BLaER1 (cell line): ENCODE measurements at regions not wholly inside any gene's neighbourhood (a gene's known extent, or its start where the extent isn't known, plus 50 kb on each side); places are given as distances from the start of the nearest gene placed in this dataset.

Experiments
- H3K27ac ChIP-seq: shearing (Covaris generic); formaldehyde crosslinking; 2 replicates; pipeline ENCODE4 v1.8.1; 2022
- H3K27me3 ChIP-seq: shearing (Covaris generic); formaldehyde crosslinking; 2 replicates; pipeline ENCODE4 v1.8.1; 2022
- H3K36me3 ChIP-seq: shearing (Covaris generic); formaldehyde crosslinking; 2 replicates; pipeline ENCODE4 v1.8.1; 2022
- H3K4me1 ChIP-seq: shearing (Covaris generic); formaldehyde crosslinking; 2 replicates; pipeline ENCODE4 v1.8.1; 2022
- H3K4me2 ChIP-seq: shearing (Covaris generic); formaldehyde crosslinking; 2 replicates; pipeline ENCODE4 v1.8.1; 2022
- H3K4me3 ChIP-seq: shearing (Covaris generic); formaldehyde crosslinking; 2 replicates; pipeline ENCODE4 v1.8.1; 2022
- H3K9ac ChIP-seq: shearing (Covaris generic); formaldehyde crosslinking; 2 replicates; pipeline ENCODE4 v1.8.1; 2022
- H3K9me3 ChIP-seq: shearing (Covaris generic); formaldehyde crosslinking; 2 replicates; pipeline ENCODE4 v1.8.1; 2022
- H4K20me1 ChIP-seq: shearing (Covaris generic); formaldehyde crosslinking; 2 replicates; pipeline ENCODE4 v1.8.1; 2022
- Cebpa-rat ChIP-seq: shearing (Covaris generic); IDR thresholded peaks from 2 replicates; pipeline ENCODE4 v1.8.1; 2022

GRCh38 chr14:61196792-61197191 lies 84.3 kb downstream of the TMEM30B start:
- Histone ChIP-seq H3K4me3 (no peak overlapping the region), H3K9ac (no peak overlapping the region), H4K20me1 (no peaks in the 10 kb centered on the region), H3K27ac (no peak overlapping the region), H3K9me3 (no peaks in the 10 kb centered on the region), H3K4me2 (no peak overlapping the region), H3K36me3 (no peaks in the 10 kb centered on the region), H3K4me1 (no peaks in the 10 kb centered on the region), H3K27me3 (no peaks in the 10 kb centered on the region)
- TF ChIP-seq Cebpa-rat = no peak

- Histone ChIP-seq H3K4me1 (no peaks in the 10 kb centered on the region), H3K4me2 (no peak overlapping the region), H4K20me1 (no peaks in the 10 kb centered on the region), H3K27me3 (no peaks in the 10 kb centered on the region), H3K27ac (no peak overlapping the region), H3K4me3 (no peak overlapping the region), H3K36me3 (no peaks in the 10 kb centered on the region), H3K9ac (no peak overlapping the region), H3K9me3 (no peaks in the 10 kb centered on the region)
- no peak for TF ChIP-seq Cebpa-rat
These were observed 85.1 kb downstream of the TMEM30B start for GRCh38 chr14:61196034-61196433.

- Histone ChIP-seq H3K36me3 (no peaks in the 10 kb centered on the region), H3K9me3 (no peaks in the 10 kb centered on the region), H3K4me2 (no peak overlapping the region), H3K27me3 (no peaks in the 10 kb centered on the region), H3K4me1 (no peaks in the 10 kb centered on the region), H3K4me3 (no peak overlapping the region), H4K20me1 (no peaks in the 10 kb centered on the region), H3K27ac (no peak overlapping the region), H3K9ac (no peak overlapping the region)
- TF ChIP-seq Cebpa-rat = no peak
These were observed 87.7 kb downstream of the TMEM30B start for GRCh38 chr14:61193476-61193875.

DNA sequence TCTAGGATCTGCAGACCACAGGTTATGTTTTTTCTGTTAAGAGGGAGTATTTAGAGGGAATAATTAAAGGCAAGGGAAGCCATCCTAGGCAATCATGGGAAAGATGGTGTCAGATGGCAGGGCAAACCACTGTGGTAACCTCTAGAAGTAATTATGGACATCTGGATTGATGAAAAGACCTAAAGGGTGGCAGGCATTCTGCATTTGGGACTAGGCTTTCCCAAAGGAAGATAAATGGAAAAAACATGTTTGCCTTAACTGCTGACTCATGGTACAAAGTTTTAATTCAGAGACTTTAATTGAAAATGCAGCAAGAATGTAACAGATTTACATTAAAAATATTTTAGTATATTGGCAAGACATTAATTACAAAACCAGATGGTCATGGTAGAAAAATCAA lies 88.1 kb downstream of the TMEM30B start:
- Histone ChIP-seq H3K4me3 (no peak overlapping the region), H3K9ac (no peak overlapping the region), H3K36me3 (no peaks in the 10 kb centered on the region), H4K20me1 (no peaks in the 10 kb centered on the region), H3K4me2 (no peak overlapping the region), H3K27ac (no peak overlapping the region), H3K27me3 (no peaks in the 10 kb centered on the region), H3K4me1 (no peaks in the 10 kb centered on the region), H3K9me3 (no peaks in the 10 kb centered on the region)
- TF ChIP-seq Cebpa-rat = no peak

DNA sequence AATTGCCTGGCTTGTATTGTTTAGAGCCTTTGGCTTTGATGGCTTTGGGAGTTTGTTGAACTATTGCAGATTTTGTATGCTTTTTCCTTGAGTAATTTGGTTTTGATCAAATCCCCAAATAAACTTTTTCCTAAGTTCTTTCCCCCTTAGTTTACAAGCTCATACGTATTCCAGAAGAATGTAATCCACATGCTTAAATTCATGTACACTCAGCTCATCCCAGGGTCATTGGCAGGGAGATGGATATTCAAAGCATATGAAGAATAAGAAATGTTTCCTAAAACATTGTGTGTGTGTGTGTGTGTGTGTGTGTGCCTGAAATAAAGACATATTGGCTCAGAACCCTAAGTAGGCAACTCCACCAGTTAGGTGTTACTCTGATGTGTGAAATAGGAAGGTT lies 89.4 kb downstream of the TMEM30B start:
- no peak overlapping the region for H3K9ac ChIP-seq
- no peak overlapping the region for H3K4me3 ChIP-seq
- H4K20me1 ChIP-seq = no peaks in the 10 kb centered on the region
- H3K9me3 ChIP-seq = no peaks in the 10 kb centered on the region
- H3K4me2 ChIP-seq = no peak overlapping the region
- no peak for TF ChIP-seq Cebpa-rat
- H3K27ac ChIP-seq = no peak overlapping the region
- no peaks in the 10 kb centered on the region for H3K36me3 ChIP-seq
- no peaks in the 10 kb centered on the region for H3K27me3 ChIP-seq
- H3K4me1 ChIP-seq = no peaks in the 10 kb centered on the region

DNA sequence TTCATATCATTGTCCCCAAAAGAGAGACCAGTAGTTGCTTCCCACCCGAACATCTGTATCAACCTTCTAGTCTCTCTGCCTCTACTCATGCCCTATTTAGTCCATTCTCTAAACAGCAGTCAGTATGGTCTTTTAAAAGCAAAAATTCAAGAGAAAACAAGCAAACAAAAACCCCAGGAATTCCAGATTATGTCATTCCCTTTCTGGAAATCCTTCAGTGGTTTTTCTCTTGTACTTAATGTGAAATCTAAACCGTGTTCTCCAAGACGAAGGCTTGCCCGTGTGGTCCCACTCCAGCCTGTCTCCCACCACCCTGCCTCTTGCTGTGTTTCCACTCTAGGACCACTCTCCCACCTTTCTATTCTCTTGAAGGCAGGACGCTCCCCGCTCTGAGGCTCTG lies 90.8 kb downstream of the TMEM30B start:
- no peak overlapping the region for H3K4me2 ChIP-seq
- no peaks in the 10 kb centered on the region for H3K36me3 ChIP-seq
- no peaks in the 10 kb centered on the region for H3K9me3 ChIP-seq
- no peaks in the 10 kb centered on the region for H4K20me1 ChIP-seq
- H3K4me3 ChIP-seq = no peak overlapping the region
- H3K27ac ChIP-seq = no peak overlapping the region
- H3K9ac ChIP-seq = no peak overlapping the region
- no peak for TF ChIP-seq Cebpa-rat
- H3K27me3 ChIP-seq = no peaks in the 10 kb centered on the region
- H3K4me1 ChIP-seq = no peaks in the 10 kb centered on the region

- no peak for TF ChIP-seq Cebpa-rat
- H3K27me3 ChIP-seq = no peaks in the 10 kb centered on the region
- no peak overlapping the region for H3K27ac ChIP-seq
- H3K36me3 ChIP-seq = no peaks in the 10 kb centered on the region
- H3K9ac ChIP-seq = no peak overlapping the region
- H3K9me3 ChIP-seq = no peaks in the 10 kb centered on the region
- no peak overlapping the region for H3K4me2 ChIP-seq
- no peaks in the 10 kb centered on the region for H3K4me1 ChIP-seq
- no peaks in the 10 kb centered on the region for H4K20me1 ChIP-seq
- no peak overlapping the region for H3K4me3 ChIP-seq
These were observed 91.9 kb downstream of the TMEM30B start for GRCh38 chr14:61188978-61189808.

DNA sequence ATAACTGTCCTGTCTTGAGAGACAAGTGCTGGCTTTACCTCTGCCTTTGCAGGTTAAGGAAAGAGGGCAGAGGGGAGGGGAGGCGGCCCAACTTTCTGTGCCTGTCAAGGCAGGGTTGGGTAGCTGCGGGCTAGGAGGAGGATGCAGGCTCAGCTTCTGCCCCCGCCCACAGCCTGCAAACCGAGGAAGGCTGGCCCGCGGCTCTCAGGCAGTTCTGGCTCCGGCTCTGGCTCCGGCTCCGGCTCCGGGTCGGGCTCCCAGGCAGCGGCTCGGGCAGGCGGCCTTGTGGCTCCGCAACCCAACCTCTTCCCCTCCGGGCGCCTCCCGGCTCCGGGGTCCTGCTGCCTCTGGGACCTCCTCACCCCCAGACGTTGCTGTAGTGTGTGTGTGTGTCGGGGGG lies 92.9 kb downstream of the TMEM30B start:
- Histone ChIP-seq H3K9me3 (no peaks in the 10 kb centered on the region), H3K27ac (no peak overlapping the region), H3K4me3 (no peak overlapping the region), H4K20me1 (no peaks in the 10 kb centered on the region), H3K36me3 (no peaks in the 10 kb centered on the region), H3K4me1 (peaks cover 5% of the 10 kb centered on the region), H3K4me2 (no peak overlapping the region), H3K27me3 (no peaks in the 10 kb centered on the region), H3K9ac (no peak overlapping the region)
- no peak for TF ChIP-seq Cebpa-rat

DNA sequence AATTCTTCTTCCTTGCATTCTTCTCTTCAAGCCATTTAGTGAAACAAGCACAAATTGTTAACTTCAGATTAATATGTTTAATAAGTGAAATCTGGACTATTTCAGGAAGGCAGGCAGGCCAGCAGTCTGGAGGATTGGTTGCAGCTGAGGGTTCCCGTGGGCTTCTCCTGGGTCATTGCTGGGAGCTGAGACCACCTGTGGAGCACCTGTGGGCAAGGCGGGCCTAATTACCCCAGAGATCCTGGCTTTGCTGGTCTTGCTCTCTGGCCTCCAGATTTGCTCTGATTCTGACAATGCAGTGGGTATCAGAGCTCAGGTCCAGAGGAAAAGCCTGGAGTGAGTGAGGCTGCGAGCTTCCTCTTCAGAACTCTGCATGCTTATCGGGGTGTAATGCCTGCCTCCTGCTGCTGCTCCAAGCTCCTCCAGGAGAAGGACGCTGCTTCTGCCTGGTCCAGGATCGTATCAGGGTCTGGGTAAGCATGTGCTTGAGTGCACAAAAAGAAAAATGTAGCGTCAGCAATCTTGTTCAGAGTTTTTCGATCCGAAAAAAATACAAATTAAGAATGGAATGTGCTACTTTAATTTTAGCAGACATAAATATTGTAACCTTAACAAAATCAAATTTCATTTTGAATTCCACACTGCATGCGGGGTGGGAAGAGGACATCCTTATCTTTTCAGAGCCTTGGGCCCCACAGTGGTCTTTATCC lies 93.8 kb downstream of the TMEM30B start:
- H3K4me3 ChIP-seq = no peak overlapping the region
- H3K9me3 ChIP-seq = no peaks in the 10 kb centered on the region
- H3K9ac ChIP-seq = no peak overlapping the region
- H4K20me1 ChIP-seq = no peaks in the 10 kb centered on the region
- no peaks in the 10 kb centered on the region for H3K27me3 ChIP-seq
- no peak overlapping the region for H3K27ac ChIP-seq
- no peak overlapping the region for H3K4me2 ChIP-seq
- H3K36me3 ChIP-seq = no peaks in the 10 kb centered on the region
- no peak for TF ChIP-seq Cebpa-rat
- H3K4me1 ChIP-seq = peaks cover 7% of the 10 kb centered on the region
